ENCODE measurements at regions not wholly inside any gene's neighbourhood (a gene's known extent, or its start where the extent isn't known, plus 50 kb on each side); places are given as distances from the start of the nearest gene placed in this dataset.

DNA sequence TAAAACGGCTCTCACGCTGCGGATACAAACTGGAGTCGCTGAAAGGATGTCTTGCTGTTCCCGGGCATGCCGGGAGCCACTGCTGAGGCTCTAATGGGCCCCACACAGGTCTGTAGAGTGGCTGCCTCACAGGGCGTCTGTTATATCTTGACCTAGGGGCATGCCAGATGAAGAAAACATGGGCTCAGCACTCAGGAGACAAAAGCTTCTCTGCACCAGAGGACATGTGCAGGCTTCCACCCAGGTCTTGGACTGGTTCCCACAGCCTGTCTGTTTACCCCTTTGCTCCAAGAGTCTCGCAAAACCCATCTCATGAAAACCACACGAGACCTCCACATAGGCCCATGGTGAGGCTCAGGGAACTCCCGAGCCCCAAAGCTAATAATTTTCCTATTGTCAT is 134.2 kb downstream of the RPS29 start:
- H3K27me3 ChIP-seq (ENCODE audit: insufficient read depth, low read depth, severe bottlenecking) = no peaks in the 10 kb centered on the region
- TF ChIP-seq, protein P1, sequence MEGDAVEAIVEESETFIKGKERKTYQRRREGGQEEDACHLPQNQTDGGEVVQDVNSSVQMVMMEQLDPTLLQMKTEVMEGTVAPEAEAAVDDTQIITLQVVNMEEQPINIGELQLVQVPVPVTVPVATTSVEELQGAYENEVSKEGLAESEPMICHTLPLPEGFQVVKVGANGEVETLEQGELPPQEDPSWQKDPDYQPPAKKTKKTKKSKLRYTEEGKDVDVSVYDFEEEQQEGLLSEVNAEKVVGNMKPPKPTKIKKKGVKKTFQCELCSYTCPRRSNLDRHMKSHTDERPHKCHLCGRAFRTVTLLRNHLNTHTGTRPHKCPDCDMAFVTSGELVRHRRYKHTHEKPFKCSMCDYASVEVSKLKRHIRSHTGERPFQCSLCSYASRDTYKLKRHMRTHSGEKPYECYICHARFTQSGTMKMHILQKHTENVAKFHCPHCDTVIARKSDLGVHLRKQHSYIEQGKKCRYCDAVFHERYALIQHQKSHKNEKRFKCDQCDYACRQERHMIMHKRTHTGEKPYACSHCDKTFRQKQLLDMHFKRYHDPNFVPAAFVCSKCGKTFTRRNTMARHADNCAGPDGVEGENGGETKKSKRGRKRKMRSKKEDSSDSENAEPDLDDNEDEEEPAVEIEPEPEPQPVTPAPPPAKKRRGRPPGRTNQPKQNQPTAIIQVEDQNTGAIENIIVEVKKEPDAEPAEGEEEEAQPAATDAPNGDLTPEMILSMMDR (IDR thresholded peaks at IDR 0.05; ENCODE audit: low read depth, low read length) = no peak
- no peak for DNase-seq
- no peak overlapping the region for H3K27ac ChIP-seq
- no peak overlapping the region for H3K4me3 ChIP-seq (ENCODE audit: low read depth, low read length)
- H3K36me3 ChIP-seq = no peaks in the 10 kb centered on the region
- peaks cover 2% of the 10 kb centered on the region for H3K9me3 ChIP-seq (ENCODE audit: severe bottlenecking)

DNA sequence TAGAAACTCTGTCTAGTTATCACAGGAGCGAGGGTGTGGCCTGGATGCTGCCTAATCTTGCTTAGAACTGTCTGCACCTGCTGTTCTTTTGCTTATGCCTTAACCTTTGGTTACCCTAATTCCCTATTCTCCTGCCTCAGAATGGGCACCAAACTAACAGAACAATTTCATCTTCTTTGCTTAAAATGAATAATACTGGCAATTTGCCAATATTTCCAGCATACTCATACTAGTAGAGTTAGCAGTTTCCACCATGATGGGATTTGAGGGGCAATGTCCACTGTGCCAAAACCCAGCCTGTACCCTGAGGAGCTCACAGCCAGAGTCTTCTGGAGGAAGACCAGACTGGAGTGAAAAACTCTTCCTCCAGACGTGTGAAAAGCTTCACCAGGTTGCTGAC is 136.4 kb downstream of the RPS29 start:
- no peak for DNase-seq
- TF ChIP-seq, protein P1 (IDR thresholded peaks at IDR 0.05; ENCODE audit: low read depth, low read length) = no peak
- Histone ChIP-seq H3K36me3 (no peaks in the 10 kb centered on the region), H3K27me3 (ENCODE audit: insufficient read depth, low read depth, severe bottlenecking) (no peaks in the 10 kb centered on the region), H3K4me3 (ENCODE audit: low read depth, low read length) (no peak overlapping the region), H3K27ac (no peak overlapping the region), H3K9me3 (ENCODE audit: severe bottlenecking) (peaks cover 2% of the 10 kb centered on the region)

DNA sequence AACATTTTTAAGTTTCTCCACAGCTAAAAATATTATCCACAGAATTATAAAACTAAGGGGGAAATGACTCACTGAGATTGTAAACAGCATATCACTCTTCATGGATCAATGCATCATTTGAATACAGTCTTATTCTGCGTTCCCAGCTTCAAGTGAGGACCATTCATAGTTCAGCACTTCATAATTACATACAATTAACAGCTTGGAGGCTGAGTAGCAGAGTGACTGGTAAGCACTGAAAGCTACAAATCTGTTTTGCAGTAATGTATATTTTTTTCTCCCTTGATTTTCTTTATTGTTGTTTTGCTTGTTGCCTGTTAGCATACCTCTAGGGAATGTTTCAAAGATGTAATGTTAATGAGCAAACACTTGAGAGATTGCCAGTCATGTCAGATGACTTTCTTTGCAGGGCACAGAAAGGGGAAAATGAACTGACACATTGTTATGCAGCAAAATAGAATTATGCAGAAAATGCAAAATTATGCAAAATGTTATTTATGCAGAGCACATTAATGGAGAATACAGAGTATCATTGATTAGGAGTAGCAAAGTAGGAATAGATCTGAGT is 138.6 kb downstream of the RPS29 start:
- no peak overlapping the region for H3K4me3 ChIP-seq (ENCODE audit: low read depth, low read length)
- H3K27me3 ChIP-seq (ENCODE audit: insufficient read depth, low read depth, severe bottlenecking) = no peaks in the 10 kb centered on the region
- TF ChIP-seq, protein P1 (IDR thresholded peaks at IDR 0.05; ENCODE audit: low read depth, low read length) = no peak
- H3K36me3 ChIP-seq = no peaks in the 10 kb centered on the region
- no peak for DNase-seq
- H3K9me3 ChIP-seq (ENCODE audit: severe bottlenecking) = peaks cover 2% of the 10 kb centered on the region
- no peak overlapping the region for H3K27ac ChIP-seq

DNA sequence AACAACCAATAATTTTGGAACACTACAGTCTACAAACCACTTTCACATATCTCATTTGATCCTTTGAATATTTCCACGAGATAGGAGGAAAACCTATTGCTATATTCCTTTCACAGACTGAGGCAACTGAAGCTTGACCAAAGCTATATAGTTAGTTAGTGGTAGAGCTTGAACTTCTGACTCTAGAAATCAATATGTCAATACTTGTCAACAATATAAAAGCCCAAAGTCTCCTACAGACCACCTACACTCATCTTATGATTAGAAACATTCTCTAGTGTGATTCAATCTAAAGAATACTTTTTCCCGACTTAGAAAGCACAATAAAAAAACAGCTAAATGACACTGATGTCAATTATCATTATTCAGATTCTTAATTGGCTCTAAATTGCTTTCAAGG is 139.4 kb downstream of the RPS29 start:
- DNase-seq = no peak
- Histone ChIP-seq H3K9me3 (ENCODE audit: severe bottlenecking) (peaks cover 2% of the 10 kb centered on the region), H3K27ac (no peak overlapping the region), H3K36me3 (no peaks in the 10 kb centered on the region), H3K27me3 (ENCODE audit: insufficient read depth, low read depth, severe bottlenecking) (no peaks in the 10 kb centered on the region), H3K4me3 (ENCODE audit: low read depth, low read length) (no peak overlapping the region)
- TF ChIP-seq, protein P1 (IDR thresholded peaks at IDR 0.05; ENCODE audit: low read depth, low read length) = no peak

DNA sequence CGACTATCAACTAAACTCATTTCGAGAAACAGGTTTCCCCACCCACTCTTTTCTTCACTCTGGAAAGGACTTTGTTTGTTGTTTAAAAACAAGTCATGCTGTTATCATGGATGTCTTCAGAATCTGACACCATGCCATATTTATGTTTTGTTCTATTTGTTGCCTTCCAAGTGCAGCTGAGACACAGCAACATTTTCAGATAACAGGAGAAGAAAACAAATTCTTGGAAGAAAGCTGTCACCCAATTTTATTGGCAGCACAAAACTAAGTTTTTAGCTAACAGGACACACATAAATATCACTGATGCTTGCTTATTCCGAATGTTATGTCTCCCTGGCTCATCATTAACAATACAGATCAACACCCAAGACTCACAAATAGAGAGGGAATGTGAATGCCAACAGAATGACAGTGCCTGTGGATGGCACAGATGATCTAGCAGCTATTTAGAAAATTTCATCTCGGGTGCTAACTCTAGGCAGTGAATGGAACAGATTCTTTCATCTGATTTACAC is 147.9 kb downstream of the RPS29 start:
- Histone ChIP-seq H3K9me3 (ENCODE audit: severe bottlenecking) (no peaks in the 10 kb centered on the region), H3K4me3 (ENCODE audit: low read depth, low read length) (no peak overlapping the region), H3K27ac (no peak overlapping the region), H3K27me3 (ENCODE audit: insufficient read depth, low read depth, severe bottlenecking) (no peaks in the 10 kb centered on the region), H3K36me3 (no peaks in the 10 kb centered on the region)
- TF ChIP-seq, protein P1 (IDR thresholded peaks at IDR 0.05; ENCODE audit: low read depth, low read length) = no peak
- DNase-seq = no peak

DNA sequence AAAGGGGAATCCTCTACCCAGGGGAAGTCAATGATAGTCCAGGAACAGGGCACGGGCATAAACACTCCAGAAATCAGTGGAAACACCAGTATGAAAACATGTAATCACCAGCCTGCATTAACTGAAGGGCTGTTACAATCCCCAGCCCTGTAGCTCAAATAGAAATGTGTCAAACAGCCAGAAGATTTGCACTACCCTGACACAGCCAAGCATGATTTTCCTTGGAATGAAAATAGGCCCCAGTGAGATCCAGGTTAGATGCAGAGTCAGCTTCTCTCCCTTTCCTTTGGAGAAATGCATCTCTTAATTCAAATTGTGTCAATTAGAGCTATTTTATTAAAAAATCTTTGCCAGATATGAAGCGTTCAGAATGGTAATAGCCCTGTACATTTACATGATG is 158.1 kb downstream of the RPS29 start:
- Histone ChIP-seq H3K27me3 (ENCODE audit: insufficient read depth, low read depth, severe bottlenecking) (no peaks in the 10 kb centered on the region), H3K27ac (no peak overlapping the region), H3K9me3 (ENCODE audit: severe bottlenecking) (no peaks in the 10 kb centered on the region), H3K4me3 (ENCODE audit: low read depth, low read length) (no peak overlapping the region), H3K36me3 (no peaks in the 10 kb centered on the region)
- TF ChIP-seq, protein P1 (IDR thresholded peaks at IDR 0.05; ENCODE audit: low read depth, low read length) = no peak
- DNase-seq = no peak
